HG03520 (cell line): ENCODE measurements at regions not wholly inside any gene's neighbourhood (a gene's known extent, or its start where the extent isn't known, plus 50 kb on each side); places are given as distances from the start of the nearest gene placed in this dataset.

Experiments used
- ATAC-seq: cut with Tn5 transposase; IDR thresholded peaks from one replicate; pipeline ENCODE4 v1.9.1; 2021; ENCODE audit warnings: mild to moderate bottlenecking, moderate library complexity; ENCODE audit not compliant: unreplicated experiment

GRCh38 chrX:40485102-40485826 is 95.5 kb upstream of the ATP6AP2 start:
- ATAC-seq = no peak

GRCh38 chrX:40484408-40485091 is 96.2 kb upstream of the ATP6AP2 start:
- ATAC-seq = no peak

- no peak for ATAC-seq
Measured at GRCh38 chrX:40483502-40483901, 97.3 kb upstream of the ATP6AP2 start.

GRCh38 chrX:40479777-40480318 is 100.9 kb upstream of the ATP6AP2 start:
- ATAC-seq = no peak

GRCh38 chrX:40478474-40479065 is 102.2 kb upstream of the ATP6AP2 start:
- ATAC-seq = no peak

GRCh38 chrX:40476958-40477357 is 103.8 kb upstream of the ATP6AP2 start:
- no peak for ATAC-seq

- no peak for ATAC-seq
Measured at GRCh38 chrX:40474645-40475044, 106.1 kb upstream of the ATP6AP2 start.

- no peak for ATAC-seq
Measured at GRCh38 chrX:40474205-40474626, 106.6 kb upstream of the ATP6AP2 start.

GRCh38 chrX:40473460-40474204 is 107.1 kb upstream of the ATP6AP2 start:
- no peak for ATAC-seq

GRCh38 chrX:40471965-40472648 is 108.7 kb upstream of the ATP6AP2 start:
- ATAC-seq = peak; percentile 46

GRCh38 chrX:40470830-40471429 is 109.8 kb upstream of the ATP6AP2 start:
- ATAC-seq = no peak

- no peak for ATAC-seq
Measured at GRCh38 chrX:40469316-40469715, 111.5 kb upstream of the ATP6AP2 start.

GRCh38 chrX:40468033-40468846 is 112.5 kb upstream of the ATP6AP2 start:
- ATAC-seq = no peak

GRCh38 chrX:40467454-40467853 is 113.3 kb upstream of the ATP6AP2 start:
- ATAC-seq = no peak

- ATAC-seq = no peak
Measured at GRCh38 chrX:40465735-40466551, 114.8 kb upstream of the ATP6AP2 start.

GRCh38 chrX:40462795-40463194 is 118.0 kb upstream of the ATP6AP2 start:
- no peak for ATAC-seq

- no peak for ATAC-seq
Measured at GRCh38 chrX:40460926-40461325, 119.8 kb upstream of the ATP6AP2 start.

- ATAC-seq = no peak
Measured at GRCh38 chrX:40459571-40460158, 121.1 kb upstream of the ATP6AP2 start.
